Pancreas (tissue), 10 donors: ENCODE measurements at regions not wholly inside any gene's neighbourhood (a gene's known extent, or its start where the extent isn't known, plus 50 kb on each side); places are given as distances from the start of the nearest gene placed in this dataset.

Source experiments
- ATAC-seq, 4 donors: fragments of 200-7000 bp; cut with Tn5 transposase; one replicate each; pipeline versions ENCODE4 v1.8.0 to v1.9.1; 2020; ENCODE audit warnings: mild to moderate bottlenecking in 4 of 4, moderate library complexity in 4 of 4
- DNase-seq, 6 donors: peaks; one replicate each; pipeline ENCODE4 v3.0.0-alpha.2; 2020
- FAIRE-seq: peaks from 2 replicates; lab custom pipeline; 2012; peaks lifted over from hg19 to GRCh38; lab: Jason Lieb, UNC
- H3K27ac ChIP-seq, 4 donors: fragments of 200-600 bp; sonication (generic); 1 replicate in 3 of 4; 2 replicates in 1 of 4; pipeline versions ENCODE4 v1.5.0 to v1.8.0; 2020
- H3K27me3 ChIP-seq, 4 donors: fragments of 200-600 bp; one replicate each; pipeline ENCODE4 v1.8.0; 2021
- H3K36me3 ChIP-seq, 3 donors: fragments of 200-600 bp; sonication (generic) in 1 of 3; one replicate each; pipeline versions ENCODE4 v1.5.0 to v1.8.0; 2020 to 2021
- H3K4me1 ChIP-seq, 3 donors: fragments of 200-600 bp; one replicate each; pipeline ENCODE4 v1.8.0; 2021
- H3K4me3 ChIP-seq, 4 donors: fragments of 200-600 bp; sonication (generic) in 2 of 4; one replicate each; pipeline versions ENCODE4 v1.5.0 to v1.8.0; 2020 to 2021
- H3K9me3 ChIP-seq, 4 donors: fragments of 200-600 bp; one replicate each; pipeline ENCODE4 v1.8.0; 2021
- CTCF ChIP-seq, 4 donors: fragments of 200-600 bp; sonication (generic) in 3 of 4; IDR thresholded peaks; one replicate each; pipeline versions ENCODE4 v1.5.0 to v1.8.0; 2021; ENCODE audit warnings: antibody characterized with exemption in 4 of 4
- WGBS, 2 donors: extraction: QIAGEN DNeasy Blood & Tissue Kit; methylation state at CpG; one replicate each; pipeline ENCODE4 v1.1.7; 2013; 5-methylcytosine and 5-hydroxymethylcytosine counted together
- intact Hi-C, 3 donors: fragments of 100-400 bp; cut with DNase I; formaldehyde crosslinking; loops; one replicate each; pipeline versions ENCODE4 v1.11.1 to v1.14.2; 2022
- donor health status: healthy with polysubstance abuse.
- donor health status: DM: no; HTN: no; CAD: no; lungs with moderate emphysema.
- donor health status: DM: no; HTN: no; CAD: no.
- donor health status: control.
- donor health status: control.
- donor health status: Bipolar disorder and iron deficiency.
- donor health status: DM: yes; HTN: yes; CAD: no.
- donor health status: DM: no; HTN: no; CAD: no.
- donor health status: DM: no; HTN: no; CAD: no.
- donor health status: DM: yes; HTN: yes; CAD: no.

GRCh38 chr7:115227473-115228235, 305.8 kb downstream of the MDFIC start:
- no peak for ATAC-seq
- Histone ChIP-seq H3K27me3 (no peaks in the 10 kb centered on the region), H3K4me3 (no peak overlapping the region), H3K4me1 (no peaks in the 10 kb centered on the region), H3K36me3 (no peaks in the 10 kb centered on the region), H3K9me3 (no peaks in the 10 kb centered on the region), H3K27ac (no peak overlapping the region)
- FAIRE-seq, result no peak
- intact Hi-C loops, result no loop called here
- WGBS, 2 donors, result 80 to 86% methylated on average over 5 of the region's 5 CpGs
- DNase-seq, result no peak
- no peak for TF ChIP-seq CTCF (IDR thresholded peaks at IDR 0.05)

- Histone ChIP-seq H3K9me3 (no peaks in the 10 kb centered on the region), H3K27me3 (no peaks in the 10 kb centered on the region), H3K4me1 (no peaks in the 10 kb centered on the region), H3K36me3 (no peaks in the 10 kb centered on the region), H3K4me3 (no peak overlapping the region), H3K27ac (no peak overlapping the region)
- 70 to 74% methylated on average over 1 of the region's 1 CpG for WGBS, 2 donors
- ATAC-seq (no peak), FAIRE-seq (no peak), DNase-seq (no peak)
- intact Hi-C loops, result no loop called here
- no peak for TF ChIP-seq CTCF (IDR thresholded peaks at IDR 0.05)
These were observed 304.5 kb downstream of the MDFIC start for GRCh38 chr7:115226410-115226809.

- no peak for FAIRE-seq
- TF ChIP-seq CTCF (IDR thresholded peaks at IDR 0.05), result no peak
- no peak for DNase-seq
- no peaks in the 10 kb centered on the region for H3K9me3 ChIP-seq
- 72 to 81% methylated on average over 6 of the region's 6 CpGs for WGBS, 2 donors
- H3K36me3 ChIP-seq, result no peaks in the 10 kb centered on the region
- intact Hi-C loops, result no loop called here
- no peak overlapping the region for H3K27ac ChIP-seq
- H3K4me3 ChIP-seq, result no peak overlapping the region
- ATAC-seq, result no peak
- no peaks in the 10 kb centered on the region for H3K4me1 ChIP-seq
- H3K27me3 ChIP-seq, result no peaks in the 10 kb centered on the region
These were observed 303.0 kb downstream of the MDFIC start for GRCh38 chr7:115224922-115225321.

- TF ChIP-seq CTCF (IDR thresholded peaks at IDR 0.05), result no peak
- no peaks in the 10 kb centered on the region for H3K27me3 ChIP-seq
- intact Hi-C loops, result no loop called here
- H3K27ac ChIP-seq, result no peak overlapping the region
- H3K4me3 ChIP-seq, result no peak overlapping the region
- FAIRE-seq, result no peak
- 41 to 44% methylated on average over 1 of the region's 1 CpG for WGBS, 2 donors
- ATAC-seq, result no peak
- H3K9me3 ChIP-seq, result no peaks in the 10 kb centered on the region
- no peak for DNase-seq
- no peaks in the 10 kb centered on the region for H3K36me3 ChIP-seq
- no peaks in the 10 kb centered on the region for H3K4me1 ChIP-seq
These were observed 302.1 kb downstream of the MDFIC start for GRCh38 chr7:115223959-115224358.

GRCh38 chr7:115221456-115221855, 299.6 kb downstream of the MDFIC start:
- no peak overlapping the region for H3K27ac ChIP-seq
- no peaks in the 10 kb centered on the region for H3K4me1 ChIP-seq
- no peak for DNase-seq
- H3K9me3 ChIP-seq, result no peaks in the 10 kb centered on the region
- no peak for ATAC-seq
- FAIRE-seq, result no peak
- no peak for TF ChIP-seq CTCF (IDR thresholded peaks at IDR 0.05)
- H3K27me3 ChIP-seq, result no peaks in the 10 kb centered on the region
- no peaks in the 10 kb centered on the region for H3K36me3 ChIP-seq
- H3K4me3 ChIP-seq, result no peak overlapping the region
- intact Hi-C loops, result no loop called here
